Fibroblast of upper back skin (primary cell): ENCODE measurements at regions not wholly inside any gene's neighbourhood (a gene's known extent, or its start where the extent isn't known, plus 50 kb on each side); places are given as distances from the start of the nearest gene placed in this dataset.

Source experiments
- DNase-seq: peaks from one replicate; pipeline ENCODE4 v3.0.0-alpha.2; 2013

GRCh38 chr4:13118633-13119032 is 365.5 kb downstream of the RAB28 start:
- no peak for DNase-seq

GRCh38 chr4:13117185-13117584 is 367.0 kb downstream of the RAB28 start:
- DNase-seq = no peak

- DNase-seq = no peak
These were observed 372.1 kb downstream of the RAB28 start for GRCh38 chr4:13112030-13112429.

- DNase-seq = no peak
These were observed 374.6 kb downstream of the RAB28 start for GRCh38 chr4:13109536-13109935.

GRCh38 chr4:13108096-13108495 is 376.0 kb downstream of the RAB28 start:
- no peak for DNase-seq

- DNase-seq = no peak
These were observed 380.6 kb downstream of the RAB28 start for GRCh38 chr4:13103382-13104015.

GRCh38 chr4:13102092-13102742 is 381.9 kb downstream of the RAB28 start:
- peak; percentile 1 for DNase-seq

- DNase-seq = no peak
These were observed 386.2 kb downstream of the RAB28 start for GRCh38 chr4:13097971-13098370.

- DNase-seq = no peak
These were observed 388.4 kb downstream of the RAB28 start for GRCh38 chr4:13095722-13096121.

- DNase-seq = no peak
These were observed 391.0 kb downstream of the RAB28 start for GRCh38 chr4:13093170-13093569.

- peak; percentile 46 for DNase-seq
These were observed 391.4 kb downstream of the RAB28 start for GRCh38 chr4:13092702-13093101.

- DNase-seq = no peak
These were observed 394.5 kb downstream of the RAB28 start for GRCh38 chr4:13089659-13089998.

- DNase-seq = peak; percentile 8
These were observed 395.1 kb downstream of the RAB28 start for GRCh38 chr4:13088726-13089658.

- DNase-seq = no peak
These were observed 397.1 kb downstream of the RAB28 start for GRCh38 chr4:13087041-13087440.

GRCh38 chr4:13084210-13084609 is 399.9 kb downstream of the RAB28 start:
- no peak for DNase-seq

- no peak for DNase-seq
These were observed 402.3 kb downstream of the RAB28 start for GRCh38 chr4:13081830-13082229.

- no peak for DNase-seq
These were observed 417.1 kb downstream of the RAB28 start for GRCh38 chr4:13067077-13067476.

GRCh38 chr4:13059019-13059418 is 425.1 kb downstream of the RAB28 start:
- DNase-seq = no peak

GRCh38 chr4:13056630-13057189 is 427.4 kb downstream of the RAB28 start:
- DNase-seq = no peak

GRCh38 chr4:13054420-13054970 is 429.6 kb downstream of the RAB28 start:
- DNase-seq = no peak

GRCh38 chr4:13047591-13047990 is 436.5 kb downstream of the RAB28 start:
- DNase-seq = no peak

GRCh38 chr4:13036841-13037240 is 447.3 kb downstream of the RAB28 start:
- no peak for DNase-seq

- no peak for DNase-seq
These were observed 451.2 kb downstream of the RAB28 start for GRCh38 chr4:13032936-13033335.
